Stimulated activated memory B cell treated with anti-CD40 and anti-IgM and Interleukin-4, amounts not matched to agents 10 μg/mL and 1 μg/mL and 100 μg/mL, for 72 hours (primary cell): ENCODE measurements at regions not wholly inside any gene's neighbourhood (a gene's known extent, or its start where the extent isn't known, plus 50 kb on each side); places are given as distances from the start of the nearest gene placed in this dataset.

Experiments used
- ATAC-seq: fragments of 150-1000 bp; cut with Tn5 transposase; 2 replicates; pipeline ENCODE4 v1.10.0; 2021
- H3K27ac Mint-ChIP-seq: one replicate; pipeline ENCODE4 v1.8.0; 2022; ENCODE audit warnings: mild to moderate bottlenecking, mixed read lengths
- H3K27me3 Mint-ChIP-seq: one replicate; pipeline ENCODE4 v1.8.0; 2022; ENCODE audit warnings: mixed read lengths
- H3K36me3 Mint-ChIP-seq: one replicate; pipeline ENCODE4 v1.8.0; 2022; ENCODE audit warnings: mixed read lengths
- H3K4me1 Mint-ChIP-seq: one replicate; pipeline ENCODE4 v1.8.0; 2022; ENCODE audit warnings: mixed read lengths
- H3K4me3 Mint-ChIP-seq: one replicate; pipeline ENCODE4 v1.8.0; 2022; ENCODE audit warnings: mild to moderate bottlenecking, moderate library complexity, mixed read lengths
- H3K9me3 Mint-ChIP-seq: one replicate; pipeline ENCODE4 v1.8.0; 2022; ENCODE audit warnings: mixed read lengths

GRCh38 chr4:57488366-57489162, 378.4 kb upstream of the IGFBP7 start:
- ATAC-seq = no peak
- Mint-ChIP-seq H3K27ac (no peak overlapping the region), H3K4me1 (no peaks in the 10 kb centered on the region), H3K9me3 (peaks cover 3% of the 10 kb centered on the region), H3K36me3 (no peaks in the 10 kb centered on the region), H3K27me3 (no peaks in the 10 kb centered on the region), H3K4me3 (no peak overlapping the region)

- no peaks in the 10 kb centered on the region for H3K36me3 Mint-ChIP-seq
- H3K4me3 Mint-ChIP-seq = no peak overlapping the region
- no peak overlapping the region for H3K27ac Mint-ChIP-seq
- H3K9me3 Mint-ChIP-seq = no peaks in the 10 kb centered on the region
- no peaks in the 10 kb centered on the region for H3K4me1 Mint-ChIP-seq
- no peak for ATAC-seq
- no peaks in the 10 kb centered on the region for H3K27me3 Mint-ChIP-seq
Observed at GRCh38 chr4:57475424-57475823, 365.2 kb upstream of the IGFBP7 start.

- no peak for ATAC-seq
- Mint-ChIP-seq H3K27ac (no peak overlapping the region), H3K4me1 (no peaks in the 10 kb centered on the region)
Observed at GRCh38 chr4:57465321-57466056, 355.3 kb upstream of the IGFBP7 start.

GRCh38 chr4:57462843-57463242, 352.7 kb upstream of the IGFBP7 start:
- Mint-ChIP-seq H3K27me3 (no peaks in the 10 kb centered on the region), H3K4me3 (no peak overlapping the region), H3K4me1 (no peaks in the 10 kb centered on the region), H3K36me3 (no peaks in the 10 kb centered on the region), H3K27ac (no peak overlapping the region), H3K9me3 (peaks cover 11% of the 10 kb centered on the region)
- no peak for ATAC-seq

More at GRCh38 chr4:57465321-57466056, 355.3 kb upstream of the IGFBP7 start:
- H3K4me3 Mint-ChIP-seq = no peak overlapping the region
- peaks cover 12% of the 10 kb centered on the region for H3K9me3 Mint-ChIP-seq
- no peaks in the 10 kb centered on the region for H3K27me3 Mint-ChIP-seq
- H3K36me3 Mint-ChIP-seq = no peaks in the 10 kb centered on the region

GRCh38 chr4:57460967-57461366, 350.8 kb upstream of the IGFBP7 start:
- Mint-ChIP-seq H3K4me3 (no peak overlapping the region), H3K27ac (no peak overlapping the region), H3K9me3 (peaks cover 10% of the 10 kb centered on the region), H3K36me3 (no peaks in the 10 kb centered on the region), H3K27me3 (no peaks in the 10 kb centered on the region), H3K4me1 (no peaks in the 10 kb centered on the region)
- ATAC-seq = no peak

GRCh38 chr4:57448901-57449300, 338.7 kb upstream of the IGFBP7 start:
- H3K4me1 Mint-ChIP-seq = no peaks in the 10 kb centered on the region
- H3K9me3 Mint-ChIP-seq = peaks cover 9% of the 10 kb centered on the region
- H3K27me3 Mint-ChIP-seq = no peaks in the 10 kb centered on the region
- H3K27ac Mint-ChIP-seq = no peak overlapping the region
- H3K36me3 Mint-ChIP-seq = no peaks in the 10 kb centered on the region
- ATAC-seq = no peak
- H3K4me3 Mint-ChIP-seq = no peak overlapping the region

- no peak for ATAC-seq
- H3K4me1 Mint-ChIP-seq = no peaks in the 10 kb centered on the region
- H3K36me3 Mint-ChIP-seq = no peaks in the 10 kb centered on the region
- H3K27me3 Mint-ChIP-seq = no peaks in the 10 kb centered on the region
- no peak overlapping the region for H3K4me3 Mint-ChIP-seq
- H3K9me3 Mint-ChIP-seq = peaks cover 9% of the 10 kb centered on the region
- H3K27ac Mint-ChIP-seq = no peak overlapping the region
Observed at GRCh38 chr4:57448452-57448851, 338.3 kb upstream of the IGFBP7 start.

GRCh38 chr4:57446266-57446665, 336.1 kb upstream of the IGFBP7 start:
- Mint-ChIP-seq H3K27me3 (no peaks in the 10 kb centered on the region), H3K27ac (no peak overlapping the region)
- no peak for ATAC-seq

GRCh38 chr4:57445686-57446085, 335.5 kb upstream of the IGFBP7 start:
- H3K27ac Mint-ChIP-seq = no peak overlapping the region
- H3K4me1 Mint-ChIP-seq = no peaks in the 10 kb centered on the region
- peaks cover 3% of the 10 kb centered on the region for H3K9me3 Mint-ChIP-seq
- ATAC-seq = no peak
- no peaks in the 10 kb centered on the region for H3K36me3 Mint-ChIP-seq
- no peak overlapping the region for H3K4me3 Mint-ChIP-seq
- H3K27me3 Mint-ChIP-seq = no peaks in the 10 kb centered on the region

More at GRCh38 chr4:57446266-57446665, 336.1 kb upstream of the IGFBP7 start:
- H3K9me3 Mint-ChIP-seq = peaks cover 6% of the 10 kb centered on the region
- H3K36me3 Mint-ChIP-seq = no peaks in the 10 kb centered on the region
- H3K4me3 Mint-ChIP-seq = no peak overlapping the region
- no peaks in the 10 kb centered on the region for H3K4me1 Mint-ChIP-seq

GRCh38 chr4:57444671-57445070, 334.5 kb upstream of the IGFBP7 start:
- Mint-ChIP-seq H3K4me1 (no peaks in the 10 kb centered on the region), H3K27ac (no peak overlapping the region), H3K4me3 (no peak overlapping the region), H3K9me3 (peaks cover 3% of the 10 kb centered on the region), H3K36me3 (no peaks in the 10 kb centered on the region), H3K27me3 (no peaks in the 10 kb centered on the region)
- no peak for ATAC-seq

- H3K36me3 Mint-ChIP-seq = no peaks in the 10 kb centered on the region
Observed at GRCh38 chr4:57443787-57444186, 333.6 kb upstream of the IGFBP7 start.

GRCh38 chr4:57443308-57443707, 333.1 kb upstream of the IGFBP7 start:
- Mint-ChIP-seq H3K4me1 (no peaks in the 10 kb centered on the region), H3K36me3 (no peaks in the 10 kb centered on the region), H3K9me3 (peaks cover 3% of the 10 kb centered on the region), H3K27me3 (no peaks in the 10 kb centered on the region), H3K4me3 (no peak overlapping the region), H3K27ac (no peak overlapping the region)
- no peak for ATAC-seq

More at GRCh38 chr4:57443787-57444186, 333.6 kb upstream of the IGFBP7 start:
- Mint-ChIP-seq H3K4me1 (no peaks in the 10 kb centered on the region), H3K27me3 (no peaks in the 10 kb centered on the region), H3K9me3 (peaks cover 3% of the 10 kb centered on the region), H3K4me3 (no peak overlapping the region), H3K27ac (no peak overlapping the region)
- no peak for ATAC-seq

- Mint-ChIP-seq H3K4me1 (no peaks in the 10 kb centered on the region), H3K36me3 (no peaks in the 10 kb centered on the region), H3K27me3 (no peaks in the 10 kb centered on the region), H3K4me3 (no peak overlapping the region), H3K9me3 (peaks cover 3% of the 10 kb centered on the region), H3K27ac (no peak overlapping the region)
- ATAC-seq = no peak
Observed at GRCh38 chr4:57442831-57443291, 332.7 kb upstream of the IGFBP7 start.

- no peaks in the 10 kb centered on the region for H3K4me1 Mint-ChIP-seq
- peaks cover 3% of the 10 kb centered on the region for H3K9me3 Mint-ChIP-seq
- H3K36me3 Mint-ChIP-seq = no peaks in the 10 kb centered on the region
- no peaks in the 10 kb centered on the region for H3K27me3 Mint-ChIP-seq
- H3K27ac Mint-ChIP-seq = no peak overlapping the region
- no peak overlapping the region for H3K4me3 Mint-ChIP-seq
- ATAC-seq = no peak
Observed at GRCh38 chr4:57442241-57442640, 332.1 kb upstream of the IGFBP7 start.

GRCh38 chr4:57437649-57438048, 327.5 kb upstream of the IGFBP7 start:
- no peaks in the 10 kb centered on the region for H3K27me3 Mint-ChIP-seq
- no peaks in the 10 kb centered on the region for H3K36me3 Mint-ChIP-seq
- no peak for ATAC-seq
- H3K9me3 Mint-ChIP-seq = peaks cover 4% of the 10 kb centered on the region
- H3K27ac Mint-ChIP-seq = no peak overlapping the region
- no peaks in the 10 kb centered on the region for H3K4me1 Mint-ChIP-seq
- no peak overlapping the region for H3K4me3 Mint-ChIP-seq

GRCh38 chr4:57435300-57435699, 325.1 kb upstream of the IGFBP7 start:
- no peak for ATAC-seq
- no peaks in the 10 kb centered on the region for H3K27me3 Mint-ChIP-seq
- no peaks in the 10 kb centered on the region for H3K36me3 Mint-ChIP-seq
- H3K27ac Mint-ChIP-seq = no peak overlapping the region
- no peak overlapping the region for H3K4me3 Mint-ChIP-seq
- H3K4me1 Mint-ChIP-seq = no peaks in the 10 kb centered on the region
- H3K9me3 Mint-ChIP-seq = peaks cover 4% of the 10 kb centered on the region
